ENCODE measurements at regions not wholly inside any gene's neighbourhood (a gene's known extent, or its start where the extent isn't known, plus 50 kb on each side); places are given as distances from the start of the nearest gene placed in this dataset.

- TF ChIP-seq, protein P1, sequence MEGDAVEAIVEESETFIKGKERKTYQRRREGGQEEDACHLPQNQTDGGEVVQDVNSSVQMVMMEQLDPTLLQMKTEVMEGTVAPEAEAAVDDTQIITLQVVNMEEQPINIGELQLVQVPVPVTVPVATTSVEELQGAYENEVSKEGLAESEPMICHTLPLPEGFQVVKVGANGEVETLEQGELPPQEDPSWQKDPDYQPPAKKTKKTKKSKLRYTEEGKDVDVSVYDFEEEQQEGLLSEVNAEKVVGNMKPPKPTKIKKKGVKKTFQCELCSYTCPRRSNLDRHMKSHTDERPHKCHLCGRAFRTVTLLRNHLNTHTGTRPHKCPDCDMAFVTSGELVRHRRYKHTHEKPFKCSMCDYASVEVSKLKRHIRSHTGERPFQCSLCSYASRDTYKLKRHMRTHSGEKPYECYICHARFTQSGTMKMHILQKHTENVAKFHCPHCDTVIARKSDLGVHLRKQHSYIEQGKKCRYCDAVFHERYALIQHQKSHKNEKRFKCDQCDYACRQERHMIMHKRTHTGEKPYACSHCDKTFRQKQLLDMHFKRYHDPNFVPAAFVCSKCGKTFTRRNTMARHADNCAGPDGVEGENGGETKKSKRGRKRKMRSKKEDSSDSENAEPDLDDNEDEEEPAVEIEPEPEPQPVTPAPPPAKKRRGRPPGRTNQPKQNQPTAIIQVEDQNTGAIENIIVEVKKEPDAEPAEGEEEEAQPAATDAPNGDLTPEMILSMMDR (IDR thresholded peaks at IDR 0.05): no peak
- TF ChIP-seq POLR2A (IDR thresholded peaks at IDR 0.05): no peak
These were observed 1196.9 kb downstream of the NLGN4X start for GRCh38 chrX:5031792-5032191.
